Activated CD4-positive, alpha-beta T cell treated with anti-CD3 and anti-CD28 coated beads for 48 hours (primary cell): ENCODE measurements at regions not wholly inside any gene's neighbourhood (a gene's known extent, or its start where the extent isn't known, plus 50 kb on each side); places are given as distances from the start of the nearest gene placed in this dataset.
"Not testable (repeated sequence)": the region's sequence is repeated elsewhere in the genome, so short reads cannot be mapped to it uniquely, and the experiment has no call there.

ENCODE experiments used
- DNase-seq: peaks from one replicate; pipeline ENCODE4 v3.0.0-alpha.2; 2020

GRCh38 chr4:81375745-81376144 lies 96.0 kb downstream of the RASGEF1B start:
- DNase-seq = no peak

- no peak for DNase-seq
Observed at GRCh38 chr4:81369886-81370285, 101.8 kb downstream of the RASGEF1B start.

GRCh38 chr4:81366779-81367178 lies 104.9 kb downstream of the RASGEF1B start:
- DNase-seq = no peak

GRCh38 chr4:81360737-81361136 lies 111.0 kb downstream of the RASGEF1B start:
- DNase-seq = no peak

GRCh38 chr4:81359207-81359606 lies 112.5 kb downstream of the RASGEF1B start:
- DNase-seq = no peak

- DNase-seq = no peak
Observed at GRCh38 chr4:81358154-81358553, 113.6 kb downstream of the RASGEF1B start.

- no peak for DNase-seq
Observed at GRCh38 chr4:81356621-81357020, 115.1 kb downstream of the RASGEF1B start.

GRCh38 chr4:81355136-81355535 lies 116.6 kb downstream of the RASGEF1B start:
- DNase-seq = no peak

GRCh38 chr4:81353861-81354260 lies 117.8 kb downstream of the RASGEF1B start:
- DNase-seq = no peak

- no peak for DNase-seq
Observed at GRCh38 chr4:81352446-81352835, 119.3 kb downstream of the RASGEF1B start.

GRCh38 chr4:81351654-81352445 lies 119.9 kb downstream of the RASGEF1B start:
- peak; percentile 81 for DNase-seq

GRCh38 chr4:81350040-81350439 lies 121.7 kb downstream of the RASGEF1B start:
- no peak for DNase-seq

GRCh38 chr4:81348778-81349094 lies 123.0 kb downstream of the RASGEF1B start:
- no peak for DNase-seq

- no peak for DNase-seq
Observed at GRCh38 chr4:81348086-81348777, 123.5 kb downstream of the RASGEF1B start.

- DNase-seq = no peak
Observed at GRCh38 chr4:81346719-81347118, 125.0 kb downstream of the RASGEF1B start.

GRCh38 chr4:81343536-81343935 lies 128.2 kb downstream of the RASGEF1B start:
- DNase-seq = no peak

GRCh38 chr4:81343046-81343445 lies 128.0 kb upstream of the PRKG2 start:
- DNase-seq = no peak

- DNase-seq = no peak
Observed at GRCh38 chr4:81337211-81337610, 122.2 kb upstream of the PRKG2 start.

- DNase-seq = no peak
Observed at GRCh38 chr4:81335122-81335912, 120.3 kb upstream of the PRKG2 start.

- no peak for DNase-seq
Observed at GRCh38 chr4:81330018-81330417, 115.0 kb upstream of the PRKG2 start.

- DNase-seq = no peak
Observed at GRCh38 chr4:81326581-81326980, 111.6 kb upstream of the PRKG2 start.

GRCh38 chr4:81324594-81324993 lies 109.6 kb upstream of the PRKG2 start:
- not testable (repeated sequence) for DNase-seq

- DNase-seq = no peak
Observed at GRCh38 chr4:81319657-81320056, 104.6 kb upstream of the PRKG2 start.
